Epithelial cell of proximal tubule (primary cell): ENCODE measurements at regions not wholly inside any gene's neighbourhood (a gene's known extent, or its start where the extent isn't known, plus 50 kb on each side); places are given as distances from the start of the nearest gene placed in this dataset.

Source experiments
- DNase-seq: peaks from one replicate; pipeline ENCODE4 v3.0.0-alpha.2; 2011; ENCODE audit warnings: low read depth
- H3K4me3 ChIP-seq: 2 replicates; pipeline ENCODE4 v1.5.1; 2011; ENCODE audit warnings: low read depth, mild to moderate bottlenecking, low read length
- TF ChIP-seq, protein P1 (sequence below): conservative IDR thresholded peaks from 2 replicates; pipeline ENCODE4 v1.5.1; 2012; ENCODE audit warnings: low read depth, mild to moderate bottlenecking, low read length

DNA sequence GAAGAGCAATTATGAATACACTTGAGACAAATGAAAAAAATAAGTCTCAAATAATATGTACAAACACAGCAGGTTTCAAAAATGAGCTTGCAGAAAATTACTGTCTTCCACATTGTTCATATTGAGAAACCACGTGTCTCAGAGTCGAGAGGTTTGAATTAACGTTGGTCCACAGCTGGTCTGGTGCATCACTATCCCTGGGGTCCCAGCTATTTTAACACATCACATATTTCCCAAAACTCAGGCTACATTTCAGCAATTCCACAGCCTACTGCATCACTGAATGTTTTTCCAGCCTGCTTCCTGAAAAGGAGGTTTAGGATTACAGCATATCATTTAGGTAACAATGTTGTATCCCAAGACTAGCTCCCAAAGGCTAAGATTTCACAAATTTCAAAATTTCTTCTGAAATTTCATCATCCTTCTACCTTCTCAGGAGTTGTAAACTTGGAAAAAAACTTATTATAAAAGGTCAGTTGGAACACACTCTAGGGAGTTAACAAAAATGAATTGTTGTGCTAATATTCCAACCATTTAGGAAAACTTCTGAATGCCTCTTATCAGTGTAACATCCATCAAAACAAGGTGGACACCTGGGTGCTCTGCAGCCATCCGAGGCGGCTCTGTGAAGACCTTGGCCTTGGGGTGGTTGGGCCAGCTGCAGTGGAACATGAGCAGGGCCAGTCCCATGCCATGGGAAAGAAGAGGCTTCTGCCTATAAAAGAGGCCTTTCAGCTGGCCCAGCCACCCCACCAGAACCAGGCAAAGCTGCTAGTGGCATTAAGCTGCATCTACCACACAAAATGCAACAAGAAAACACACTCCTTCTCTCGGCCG lies 198.1 kb upstream of the RBBP8 start:
- TF ChIP-seq, protein P1, sequence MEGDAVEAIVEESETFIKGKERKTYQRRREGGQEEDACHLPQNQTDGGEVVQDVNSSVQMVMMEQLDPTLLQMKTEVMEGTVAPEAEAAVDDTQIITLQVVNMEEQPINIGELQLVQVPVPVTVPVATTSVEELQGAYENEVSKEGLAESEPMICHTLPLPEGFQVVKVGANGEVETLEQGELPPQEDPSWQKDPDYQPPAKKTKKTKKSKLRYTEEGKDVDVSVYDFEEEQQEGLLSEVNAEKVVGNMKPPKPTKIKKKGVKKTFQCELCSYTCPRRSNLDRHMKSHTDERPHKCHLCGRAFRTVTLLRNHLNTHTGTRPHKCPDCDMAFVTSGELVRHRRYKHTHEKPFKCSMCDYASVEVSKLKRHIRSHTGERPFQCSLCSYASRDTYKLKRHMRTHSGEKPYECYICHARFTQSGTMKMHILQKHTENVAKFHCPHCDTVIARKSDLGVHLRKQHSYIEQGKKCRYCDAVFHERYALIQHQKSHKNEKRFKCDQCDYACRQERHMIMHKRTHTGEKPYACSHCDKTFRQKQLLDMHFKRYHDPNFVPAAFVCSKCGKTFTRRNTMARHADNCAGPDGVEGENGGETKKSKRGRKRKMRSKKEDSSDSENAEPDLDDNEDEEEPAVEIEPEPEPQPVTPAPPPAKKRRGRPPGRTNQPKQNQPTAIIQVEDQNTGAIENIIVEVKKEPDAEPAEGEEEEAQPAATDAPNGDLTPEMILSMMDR = no peak
- DNase-seq = no peak
- H3K4me3 ChIP-seq = no peak overlapping the region

DNA sequence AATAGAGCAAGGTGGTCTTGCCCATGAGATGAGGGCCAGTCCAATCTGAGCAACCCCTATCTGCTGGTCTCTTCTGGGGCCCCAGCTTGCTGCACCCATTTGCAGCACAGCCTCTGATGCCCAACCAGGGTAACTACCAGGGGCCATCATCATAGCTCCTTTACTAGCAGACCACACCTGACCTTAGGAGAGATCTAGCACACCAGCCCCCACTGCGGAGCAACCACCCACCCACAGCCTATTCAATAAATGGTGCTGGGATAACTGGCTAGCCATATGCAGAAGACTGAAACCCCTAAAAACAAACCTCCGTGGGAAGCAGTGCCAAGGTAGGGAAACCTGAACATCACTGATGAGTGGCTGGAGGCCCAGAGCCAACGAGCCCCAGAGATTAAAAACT lies 196.1 kb upstream of the RBBP8 start:
- no peak overlapping the region for H3K4me3 ChIP-seq
- no peak for DNase-seq
- TF ChIP-seq, protein P1 = no peak

DNA sequence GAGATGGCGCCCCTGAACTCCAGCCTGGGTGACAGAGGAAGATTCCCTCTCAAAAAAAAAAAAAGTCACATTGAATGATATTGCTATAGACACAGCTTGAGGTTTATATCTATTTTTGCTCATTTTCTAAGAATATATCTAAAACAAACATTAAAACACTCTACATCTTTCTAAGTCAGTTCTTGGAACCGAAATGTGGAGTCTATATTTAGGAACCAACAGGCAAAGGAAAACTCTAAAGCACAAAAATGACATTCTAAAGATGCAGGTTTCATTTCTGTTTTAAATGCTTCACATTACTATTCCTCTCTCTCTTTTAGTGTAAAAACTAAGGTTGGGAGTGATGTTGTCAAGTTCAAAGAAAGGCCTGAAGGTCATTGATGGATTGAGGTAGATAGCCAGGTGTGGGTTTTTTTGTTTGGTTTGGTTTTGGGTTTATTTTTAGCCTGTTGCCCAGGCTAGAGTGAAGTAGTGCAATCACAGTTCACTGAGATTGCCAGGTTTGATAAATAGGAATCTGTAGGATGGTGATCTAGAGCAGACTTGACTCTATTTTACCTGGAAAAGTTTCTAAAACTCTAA lies 194.0 kb upstream of the RBBP8 start:
- DNase-seq = no peak
- H3K4me3 ChIP-seq = no peak overlapping the region
- TF ChIP-seq, protein P1 = no peak

DNA sequence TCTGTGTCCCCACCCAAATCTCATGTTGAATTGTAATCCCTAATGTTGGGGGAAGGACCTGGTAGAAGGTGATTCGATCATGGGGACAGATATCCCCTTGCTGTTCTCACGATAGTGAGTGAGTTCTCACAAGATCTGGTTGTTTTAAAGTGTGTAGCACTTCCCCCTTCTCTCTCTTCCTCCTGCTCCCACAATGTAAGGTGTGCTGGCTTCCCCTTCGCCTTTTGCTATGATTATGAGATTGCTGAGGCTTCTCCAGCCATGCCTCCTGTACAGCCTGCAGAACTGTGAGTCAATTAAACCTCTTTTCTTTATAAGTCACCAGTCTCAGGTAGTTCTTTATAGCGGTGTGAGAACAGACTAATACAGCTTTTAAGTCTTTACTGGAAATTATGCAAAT lies 193.3 kb upstream of the RBBP8 start:
- TF ChIP-seq, protein P1 = no peak
- no peak overlapping the region for H3K4me3 ChIP-seq
- no peak for DNase-seq

DNA sequence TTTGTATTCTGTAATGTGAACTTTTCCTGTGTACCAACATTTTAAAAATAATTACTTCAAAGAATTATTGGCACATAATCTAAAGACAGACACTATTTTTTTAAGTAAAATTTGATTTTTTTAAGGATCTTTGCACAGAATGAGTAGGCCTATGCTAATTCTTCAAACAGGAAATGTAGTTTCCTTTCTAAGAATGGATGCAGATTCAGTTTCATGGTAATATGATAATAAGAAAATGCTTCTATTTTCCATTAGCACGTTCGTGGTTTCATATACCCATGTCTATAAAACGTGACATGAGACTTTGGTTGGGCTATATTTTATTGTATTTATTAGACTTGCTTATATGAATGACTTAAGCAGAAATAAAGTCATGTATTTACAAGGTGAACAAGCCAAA lies 191.8 kb upstream of the RBBP8 start:
- H3K4me3 ChIP-seq = no peak overlapping the region
- TF ChIP-seq, protein P1 = no peak
- no peak for DNase-seq

DNA sequence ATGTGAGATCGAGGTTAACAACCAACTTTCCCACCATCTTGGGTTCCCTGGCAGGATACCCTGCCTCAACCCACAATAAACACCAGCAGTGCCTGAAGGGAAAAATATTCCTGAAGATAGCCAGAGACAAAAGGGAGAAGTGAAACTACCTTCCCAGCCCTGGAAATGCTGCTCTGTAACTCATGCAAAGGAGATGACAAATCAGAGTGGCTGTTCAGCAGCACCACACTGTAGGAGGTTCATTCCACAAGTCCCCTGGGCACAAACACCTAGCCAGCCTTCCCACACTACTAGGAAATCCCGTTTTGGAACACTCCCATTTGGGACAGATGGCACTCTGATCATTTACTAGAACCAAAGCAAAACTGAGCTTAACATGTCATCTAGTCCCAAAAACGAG lies 190.7 kb upstream of the RBBP8 start:
- H3K4me3 ChIP-seq = no peak overlapping the region
- DNase-seq = no peak
- TF ChIP-seq, protein P1 = no peak

DNA sequence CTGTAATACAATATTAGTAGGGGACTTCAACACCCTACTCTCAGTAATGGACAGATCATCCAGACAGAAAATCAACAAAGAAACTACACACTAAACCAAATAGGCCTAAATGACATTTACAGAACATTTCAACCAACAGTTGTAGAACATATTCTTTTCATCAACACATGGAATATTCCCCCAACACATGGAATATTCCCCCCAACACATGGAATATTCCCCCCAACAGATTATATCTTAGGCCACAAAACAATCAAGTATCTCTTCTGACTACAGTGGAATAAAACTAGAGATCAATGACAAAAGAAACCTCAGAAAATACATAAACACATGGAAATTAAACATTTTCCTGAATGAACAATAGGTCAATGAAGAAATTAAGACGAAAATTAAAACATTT lies 187.2 kb upstream of the RBBP8 start:
- no peak for DNase-seq
- H3K4me3 ChIP-seq = no peak overlapping the region
- TF ChIP-seq, protein P1 = no peak
